C4-2B (cell line): ENCODE measurements at regions not wholly inside any gene's neighbourhood (a gene's known extent, or its start where the extent isn't known, plus 50 kb on each side); places are given as distances from the start of the nearest gene placed in this dataset.
A peak's percentile ranks its signal among the peaks of the same experiment; 100 is the strongest.

ENCODE experiments used
- H3K27ac ChIP-seq: fragments of 450-650 bp; 2 replicates; pipeline ENCODE4 v1.5.1; 2017
- CTCF ChIP-seq: fragments of 450-650 bp; conservative IDR thresholded peaks from 2 replicates; pipeline ENCODE4 v1.5.1; 2017; ENCODE audit warnings: mild to moderate bottlenecking
- ZFX ChIP-seq: fragments of 450-650 bp; IDR thresholded peaks from 2 replicates; pipeline ENCODE4 v1.6.1; 2017

- no peak overlapping the region for H3K27ac ChIP-seq
- TF ChIP-seq ZFX (no peak), CTCF (no peak)
These were observed 754.6 kb upstream of the MMS22L start for GRCh38 chr6:98037571-98037970.

- TF ChIP-seq CTCF (no peak), ZFX (no peak)
- no peak overlapping the region for H3K27ac ChIP-seq
These were observed 756.4 kb upstream of the MMS22L start for GRCh38 chr6:98039443-98039842.

GRCh38 chr6:98039904-98040607 is 757.0 kb upstream of the MMS22L start:
- H3K27ac ChIP-seq: no peak overlapping the region
- no peak for TF ChIP-seq ZFX
- peak; percentile 32 for TF ChIP-seq CTCF

- H3K27ac ChIP-seq: no peak overlapping the region
These were observed 758.0 kb upstream of the MMS22L start for GRCh38 chr6:98041056-98041455.

GRCh38 chr6:98041921-98042320 is 758.9 kb upstream of the MMS22L start:
- no peak overlapping the region for H3K27ac ChIP-seq
- TF ChIP-seq ZFX (no peak), CTCF (no peak)

More at GRCh38 chr6:98041056-98041455, 758.0 kb upstream of the MMS22L start:
- TF ChIP-seq CTCF (no peak), ZFX (no peak)

GRCh38 chr6:98044151-98044561 is 761.1 kb upstream of the MMS22L start:
- TF ChIP-seq ZFX (no peak), CTCF (no peak)
- no peak overlapping the region for H3K27ac ChIP-seq

- TF ChIP-seq CTCF: no peak
- TF ChIP-seq ZFX: no peak
- no peak overlapping the region for H3K27ac ChIP-seq
These were observed 761.9 kb upstream of the MMS22L start for GRCh38 chr6:98044791-98045470.
